ENCODE measurements at regions not wholly inside any gene's neighbourhood (a gene's known extent, or its start where the extent isn't known, plus 50 kb on each side); places are given as distances from the start of the nearest gene placed in this dataset.

DNA sequence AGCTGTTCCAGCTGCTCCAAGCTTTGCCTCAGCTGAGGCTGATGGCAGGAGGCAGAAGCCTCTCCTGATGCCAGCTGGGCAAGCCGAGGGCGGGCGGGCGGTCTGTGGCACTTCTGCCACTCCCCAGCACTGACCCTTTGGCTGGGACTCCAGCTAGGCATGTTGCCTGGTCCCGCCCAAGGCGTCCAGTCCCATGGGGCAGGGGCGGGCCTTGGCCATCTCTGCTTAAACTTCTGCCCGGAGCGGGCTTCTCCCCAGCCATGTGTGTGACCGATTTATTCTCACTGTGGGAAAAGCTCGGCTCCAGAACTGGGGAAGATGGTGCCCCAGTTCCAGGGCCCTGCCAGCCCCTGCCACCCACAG is 349.1 kb downstream of the SEC14L1 start:
- no peak for DNase-seq (ENCODE audit: low read depth)
- no peak overlapping the region for H3K4me3 ChIP-seq (ENCODE audit: low read depth, low read length)
- TF ChIP-seq, protein P1, sequence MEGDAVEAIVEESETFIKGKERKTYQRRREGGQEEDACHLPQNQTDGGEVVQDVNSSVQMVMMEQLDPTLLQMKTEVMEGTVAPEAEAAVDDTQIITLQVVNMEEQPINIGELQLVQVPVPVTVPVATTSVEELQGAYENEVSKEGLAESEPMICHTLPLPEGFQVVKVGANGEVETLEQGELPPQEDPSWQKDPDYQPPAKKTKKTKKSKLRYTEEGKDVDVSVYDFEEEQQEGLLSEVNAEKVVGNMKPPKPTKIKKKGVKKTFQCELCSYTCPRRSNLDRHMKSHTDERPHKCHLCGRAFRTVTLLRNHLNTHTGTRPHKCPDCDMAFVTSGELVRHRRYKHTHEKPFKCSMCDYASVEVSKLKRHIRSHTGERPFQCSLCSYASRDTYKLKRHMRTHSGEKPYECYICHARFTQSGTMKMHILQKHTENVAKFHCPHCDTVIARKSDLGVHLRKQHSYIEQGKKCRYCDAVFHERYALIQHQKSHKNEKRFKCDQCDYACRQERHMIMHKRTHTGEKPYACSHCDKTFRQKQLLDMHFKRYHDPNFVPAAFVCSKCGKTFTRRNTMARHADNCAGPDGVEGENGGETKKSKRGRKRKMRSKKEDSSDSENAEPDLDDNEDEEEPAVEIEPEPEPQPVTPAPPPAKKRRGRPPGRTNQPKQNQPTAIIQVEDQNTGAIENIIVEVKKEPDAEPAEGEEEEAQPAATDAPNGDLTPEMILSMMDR (conservative IDR thresholded peaks at IDR 0.05; ENCODE audit: low read depth, low read length): no peak

DNA sequence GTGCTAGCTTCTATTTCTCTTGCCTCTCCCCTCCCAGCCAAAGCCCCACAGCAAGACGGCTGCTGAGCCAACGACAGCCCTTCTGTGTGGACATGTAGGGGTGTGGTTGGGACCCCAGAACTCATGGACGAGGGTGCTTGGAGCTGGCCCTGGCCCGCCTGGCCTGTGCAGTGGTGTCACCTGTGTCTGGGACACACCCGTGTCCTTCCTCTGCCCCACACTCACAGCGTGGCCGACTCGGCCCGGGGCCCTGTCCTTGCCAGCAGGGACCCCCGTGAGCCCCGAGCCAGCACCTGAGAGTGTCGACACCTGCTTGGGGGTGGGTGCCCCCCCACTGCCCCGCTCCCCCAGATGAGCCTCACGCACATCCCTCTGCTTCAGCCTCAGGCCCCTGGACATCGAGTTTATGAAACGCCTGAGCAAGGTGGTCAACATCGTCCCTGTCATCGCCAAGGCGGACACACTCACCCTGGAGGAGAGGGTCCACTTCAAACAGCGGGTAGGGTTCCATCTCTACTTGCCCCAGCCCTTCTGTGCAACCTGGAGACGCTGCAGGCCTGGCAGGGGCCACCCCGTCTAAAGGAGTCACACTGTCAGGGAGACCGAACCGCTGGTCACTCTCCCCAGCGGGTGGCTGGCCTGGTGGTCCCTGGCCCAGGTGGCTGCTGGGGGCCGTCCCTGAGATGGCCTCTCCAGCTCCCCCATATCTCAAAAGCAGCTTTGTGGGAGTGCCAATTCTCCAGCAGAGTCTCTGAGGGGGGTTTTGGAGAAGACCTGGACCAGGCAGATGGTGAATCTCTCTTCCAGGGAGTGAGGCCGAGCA is 349.8 kb downstream of the SEC14L1 start:
- no peak overlapping the region for H3K4me3 ChIP-seq (ENCODE audit: low read depth, low read length)
- TF ChIP-seq, protein P1 (conservative IDR thresholded peaks at IDR 0.05; ENCODE audit: low read depth, low read length): no peak
- DNase-seq (ENCODE audit: low read depth): no peak

DNA sequence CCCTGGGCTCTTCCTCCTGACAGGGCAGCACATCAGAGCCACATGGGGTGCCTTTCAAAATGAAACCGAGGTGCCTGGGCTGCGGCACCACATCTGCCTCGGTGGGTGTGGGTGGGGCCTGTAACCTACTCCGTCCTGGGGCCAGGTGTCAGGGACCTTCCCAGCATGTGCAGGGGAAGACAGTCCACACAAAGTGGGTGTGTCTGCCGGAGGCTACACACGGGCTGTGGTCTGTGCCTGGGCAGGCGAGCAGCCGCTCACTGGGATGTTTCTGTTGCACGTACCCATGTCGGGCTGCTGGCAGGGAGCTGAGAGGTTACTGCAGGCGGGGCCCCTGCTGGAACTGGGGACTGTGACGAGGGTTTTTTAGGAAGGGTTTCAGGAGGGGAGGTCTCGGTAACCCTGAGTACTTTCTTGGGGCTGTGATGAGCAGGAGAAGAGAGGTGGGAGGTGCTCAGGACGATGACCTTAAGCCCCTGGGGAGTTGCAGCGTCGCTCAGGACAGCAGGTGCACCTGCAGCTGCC is 351.2 kb downstream of the SEC14L1 start:
- TF ChIP-seq, protein P1 (conservative IDR thresholded peaks at IDR 0.05; ENCODE audit: low read depth, low read length): no peak
- no peak for DNase-seq (ENCODE audit: low read depth)
- no peak overlapping the region for H3K4me3 ChIP-seq (ENCODE audit: low read depth, low read length)

DNA sequence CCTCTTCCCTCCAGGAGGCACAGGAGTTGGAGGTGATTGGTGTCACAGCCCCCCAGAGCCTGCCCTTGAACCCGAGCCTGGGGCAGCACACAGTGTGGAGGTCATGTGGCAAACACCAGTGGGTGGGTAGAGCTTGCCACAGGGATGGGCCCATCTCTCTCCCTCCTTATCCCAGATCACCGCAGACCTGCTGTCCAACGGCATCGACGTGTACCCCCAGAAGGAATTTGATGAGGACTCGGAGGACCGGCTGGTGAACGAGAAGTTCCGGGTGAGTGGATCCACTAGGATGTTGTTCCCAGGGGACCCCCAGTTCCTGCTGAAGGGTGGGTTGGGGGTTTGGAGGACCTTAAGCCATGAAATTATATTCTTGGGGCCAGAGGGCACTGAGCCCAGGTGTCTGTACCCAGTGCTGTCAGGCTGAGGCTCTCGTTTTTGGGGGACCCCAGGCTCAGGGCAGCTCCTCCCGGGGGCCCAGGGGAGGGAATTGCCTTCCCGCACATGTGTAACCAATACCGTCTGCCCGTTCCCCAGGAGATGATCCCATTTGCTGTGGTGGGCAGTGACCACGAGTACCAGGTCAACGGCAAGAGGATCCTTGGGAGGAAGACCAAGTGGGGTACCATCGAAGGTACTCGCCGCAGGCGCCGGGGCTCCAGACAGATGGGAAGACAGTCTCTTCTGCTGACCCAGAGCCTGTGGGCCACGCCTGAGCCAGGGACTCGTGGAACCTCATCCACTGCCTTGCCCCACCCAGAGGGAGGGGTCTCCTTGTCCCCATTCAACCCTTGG is 351.9 kb downstream of the SEC14L1 start:
- no peak for DNase-seq (ENCODE audit: low read depth)
- TF ChIP-seq, protein P1 (conservative IDR thresholded peaks at IDR 0.05; ENCODE audit: low read depth, low read length): no peak

DNA sequence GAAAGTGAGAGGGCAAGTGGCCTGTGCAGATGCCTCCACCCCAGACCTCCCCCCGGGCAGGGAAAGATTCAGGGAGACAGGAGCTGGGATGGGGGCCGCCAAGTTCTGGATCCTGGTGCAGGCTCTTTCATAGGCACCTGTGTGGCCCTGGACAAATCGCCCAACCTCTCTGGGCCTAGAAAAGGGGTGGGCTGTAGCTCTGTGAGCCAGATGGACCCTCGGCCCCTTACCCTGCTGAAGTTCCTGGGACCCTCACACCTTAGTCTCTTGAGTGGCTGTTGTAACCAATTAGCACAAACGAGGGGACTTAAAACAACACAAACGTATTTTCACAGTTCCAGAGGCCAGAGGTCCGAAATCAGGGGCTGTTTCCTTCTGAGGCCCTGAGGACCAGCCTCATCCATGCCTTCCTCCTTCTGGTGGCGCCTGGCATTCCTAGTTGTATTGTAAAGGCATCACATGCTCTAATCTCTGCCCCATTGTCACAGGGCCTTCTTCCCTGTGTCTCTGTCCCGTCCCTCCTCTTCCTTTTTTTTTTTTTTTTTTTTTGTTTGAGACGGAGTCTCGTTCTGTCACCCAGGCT is 352.6 kb downstream of the SEC14L1 start:
- no peak overlapping the region for H3K4me3 ChIP-seq (ENCODE audit: low read depth, low read length)
- DNase-seq (ENCODE audit: low read depth): no peak
- TF ChIP-seq, protein P1 (conservative IDR thresholded peaks at IDR 0.05; ENCODE audit: low read depth, low read length): no peak

More for the DNA sequence above, 351.9 kb downstream of the SEC14L1 start:
- no peak overlapping the region for H3K4me3 ChIP-seq (ENCODE audit: low read depth, low read length)

DNA sequence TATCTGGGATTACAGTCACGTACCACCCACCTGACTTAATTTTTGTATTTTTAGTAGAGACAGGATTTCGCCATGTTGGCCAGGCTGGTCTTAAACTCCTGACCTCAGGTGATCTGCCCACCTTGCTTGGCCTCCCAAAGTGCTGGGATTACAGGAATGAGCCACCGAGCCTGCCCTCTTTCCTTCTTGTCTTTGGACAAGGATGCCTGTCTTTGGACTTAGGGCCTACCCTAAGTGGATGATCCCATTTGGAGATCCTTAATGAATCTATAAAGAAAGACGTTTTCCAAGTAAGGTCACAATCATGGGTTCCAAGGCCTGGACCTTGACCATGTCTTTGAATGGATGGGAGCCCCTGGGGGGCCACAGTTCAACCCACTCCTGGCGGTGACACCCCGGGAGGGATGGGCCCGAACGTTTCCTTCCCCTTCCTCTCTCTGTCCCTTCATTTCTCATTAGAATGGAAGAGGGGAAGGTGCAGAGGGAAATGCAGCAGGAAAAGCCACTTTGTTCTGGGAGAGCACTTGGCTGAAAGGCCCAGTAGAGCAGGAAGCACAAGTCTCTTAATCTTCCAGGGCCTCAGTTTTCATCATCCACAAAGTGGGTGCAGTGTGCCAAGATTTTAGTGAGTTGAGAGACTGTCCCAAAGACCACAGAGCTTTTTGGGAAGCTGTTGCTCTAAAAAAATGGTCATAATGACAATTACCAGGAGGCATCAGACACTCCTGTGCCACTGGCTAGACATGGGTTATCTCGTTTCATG is 353.3 kb downstream of the SEC14L1 start:
- TF ChIP-seq, protein P1 (conservative IDR thresholded peaks at IDR 0.05; ENCODE audit: low read depth, low read length): no peak
- DNase-seq (ENCODE audit: low read depth): no peak
- no peak overlapping the region for H3K4me3 ChIP-seq (ENCODE audit: low read depth, low read length)
